ENCODE measurements at regions not wholly inside any gene's neighbourhood (a gene's known extent, or its start where the extent isn't known, plus 50 kb on each side); places are given as distances from the start of the nearest gene placed in this dataset.

GRCh38 chr3:177476495-177476894 is 279.2 kb upstream of the TBL1XR1 start:
- TF ChIP-seq CTCF (IDR thresholded peaks at IDR 0.05) (no peak), POLR2A (IDR thresholded peaks at IDR 0.05) (no peak)
